ENCODE measurements at regions not wholly inside any gene's neighbourhood (a gene's known extent, or its start where the extent isn't known, plus 50 kb on each side); places are given as distances from the start of the nearest gene placed in this dataset.

DNA sequence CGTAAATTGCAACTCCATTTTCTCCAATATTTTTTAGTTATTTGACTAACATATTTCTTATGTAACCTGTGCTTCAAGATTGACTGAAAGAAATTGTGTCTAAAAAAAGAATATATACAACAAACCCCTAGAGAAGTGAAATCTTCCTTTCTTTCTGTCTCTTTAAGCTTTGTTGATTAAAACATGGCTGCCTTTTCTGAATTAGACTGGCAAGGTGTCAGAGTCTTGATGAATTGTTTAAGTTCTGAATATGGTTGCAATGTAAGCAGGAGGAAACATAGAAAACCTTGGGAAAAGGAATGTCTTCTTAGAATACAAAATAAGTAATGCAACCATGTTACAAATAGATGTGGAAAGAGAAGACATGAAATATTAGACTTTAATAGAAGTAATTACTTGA, 209.8 kb upstream of the CTNND2 start:
- TF ChIP-seq, protein P1, sequence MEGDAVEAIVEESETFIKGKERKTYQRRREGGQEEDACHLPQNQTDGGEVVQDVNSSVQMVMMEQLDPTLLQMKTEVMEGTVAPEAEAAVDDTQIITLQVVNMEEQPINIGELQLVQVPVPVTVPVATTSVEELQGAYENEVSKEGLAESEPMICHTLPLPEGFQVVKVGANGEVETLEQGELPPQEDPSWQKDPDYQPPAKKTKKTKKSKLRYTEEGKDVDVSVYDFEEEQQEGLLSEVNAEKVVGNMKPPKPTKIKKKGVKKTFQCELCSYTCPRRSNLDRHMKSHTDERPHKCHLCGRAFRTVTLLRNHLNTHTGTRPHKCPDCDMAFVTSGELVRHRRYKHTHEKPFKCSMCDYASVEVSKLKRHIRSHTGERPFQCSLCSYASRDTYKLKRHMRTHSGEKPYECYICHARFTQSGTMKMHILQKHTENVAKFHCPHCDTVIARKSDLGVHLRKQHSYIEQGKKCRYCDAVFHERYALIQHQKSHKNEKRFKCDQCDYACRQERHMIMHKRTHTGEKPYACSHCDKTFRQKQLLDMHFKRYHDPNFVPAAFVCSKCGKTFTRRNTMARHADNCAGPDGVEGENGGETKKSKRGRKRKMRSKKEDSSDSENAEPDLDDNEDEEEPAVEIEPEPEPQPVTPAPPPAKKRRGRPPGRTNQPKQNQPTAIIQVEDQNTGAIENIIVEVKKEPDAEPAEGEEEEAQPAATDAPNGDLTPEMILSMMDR (IDR thresholded peaks at IDR 0.05; ENCODE audit: low read depth, low read length), result no peak
- TF ChIP-seq POLR2A (IDR thresholded peaks at IDR 0.05; ENCODE audit: extremely low read depth, insufficient read length), result no peak
- TF ChIP-seq MYC (IDR thresholded peaks at IDR 0.05; ENCODE audit: low read depth, low read length), result no peak
